ENCODE measurements at regions not wholly inside any gene's neighbourhood (a gene's known extent, or its start where the extent isn't known, plus 50 kb on each side); places are given as distances from the start of the nearest gene placed in this dataset.

DNA sequence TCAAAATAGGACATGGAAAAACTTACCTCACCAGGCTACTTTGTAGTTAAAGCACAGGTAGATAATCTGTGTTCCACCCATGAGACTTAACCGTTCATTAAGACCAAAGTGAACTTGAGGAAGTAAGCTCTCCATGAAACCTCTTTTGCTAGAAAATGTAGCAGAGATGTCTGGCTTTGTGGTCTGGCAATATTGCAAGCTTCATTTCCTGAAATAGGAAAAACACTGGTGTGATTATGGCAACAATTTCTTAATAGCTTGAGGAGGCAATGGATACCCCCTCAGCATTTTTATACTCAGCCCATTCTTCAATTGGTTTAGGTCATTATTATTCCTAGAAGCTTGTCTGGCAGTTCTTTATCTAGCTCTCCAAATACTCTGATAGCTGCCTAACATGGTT, 957.3 kb downstream of the IGSF11 start:
- no peak overlapping the region for H3K14ac ChIP-seq (ENCODE audit: insufficient read length)
- no peak overlapping the region for H2AK5ac ChIP-seq (ENCODE audit: low read depth, low read length)
- DNase-seq (ENCODE audit: low read depth in 1 of 2, low spot score in 2 of 2) (no peak), FAIRE-seq (no peak)
- no peak overlapping the region for H3K9ac ChIP-seq (replicated peaks in 1 of 4; ENCODE audit: extremely low read depth in 1 of 4, low read depth in 3 of 4, low read length in 3 of 4)
- no peak overlapping the region for H3K27ac ChIP-seq (ENCODE audit: low read depth, low read length)
- no peak overlapping the region for H3K4me3 ChIP-seq (ENCODE audit: extremely low read depth in 1 of 4, insufficient read depth in 2 of 4, low read depth in 3 of 4, low read length in 4 of 4)
- WGBS, 2 experiments (ENCODE audit: extremely low coverage in 1 of 2, insufficient coverage in 1 of 2, insufficient read length in 1 of 2, insufficient replicate concordance in 2 of 2, low coverage in 1 of 2, low lambda C conversion rate in 2 of 2, missing lambda C conversion rate in 1 of 2) = 82% methylated on average over 1 of the region's 1 CpG; no CpG with 5 or more reads in 1 of the 2 experiments
- no peak overlapping the region for H2BK12ac ChIP-seq (ENCODE audit: low read depth, low read length)
- no peak overlapping the region for H4K5ac ChIP-seq (ENCODE audit: insufficient read length, low read depth, low read length)
- no peak overlapping the region for H3K4me2 ChIP-seq (ENCODE audit: insufficient read depth in 1 of 2, low read depth in 2 of 2, low read length in 2 of 2)
- no peaks in the 10 kb centered on the region for H3K36me3 ChIP-seq (ENCODE audit: control insufficient read depth in 2 of 4, insufficient read depth in 4 of 4, low read length in 3 of 4)
- no peak overlapping the region for H2BK15ac ChIP-seq (ENCODE audit: low read length)
- H4K20me1 ChIP-seq (replicated peaks in 1 of 2; ENCODE audit: control insufficient read depth in 1 of 2, insufficient read depth in 2 of 2, low read length in 2 of 2) = no peaks in the 10 kb centered on the region
- H4K8ac ChIP-seq (ENCODE audit: extremely low read depth, insufficient read depth, low read length) = no peak overlapping the region
- no peak overlapping the region for H2BK5ac ChIP-seq (ENCODE audit: low read depth, low read length)
- H3K27me3 ChIP-seq (replicated peaks in 1 of 4; ENCODE audit: control insufficient read depth in 3 of 4, extremely low read depth in 1 of 4, insufficient read depth in 3 of 4, low read length in 3 of 4) = no peaks in the 10 kb centered on the region
- no peak overlapping the region for H4K91ac ChIP-seq (replicated peaks; ENCODE audit: insufficient read length, low read length)
- no peak overlapping the region for H2BK20ac ChIP-seq (ENCODE audit: low read length)
- H3K79me2 ChIP-seq (ENCODE audit: control insufficient read depth in 1 of 2, insufficient read depth in 2 of 2, low read length in 2 of 2) = no peaks in the 10 kb centered on the region
- POLR2A ChIA-PET (ENCODE audit: partially characterized antibody) = no interaction called here
- no peaks in the 10 kb centered on the region for H3K23me2 ChIP-seq (ENCODE audit: low read depth, low read length)
- H3K4ac ChIP-seq (replicated peaks; ENCODE audit: insufficient read length, low read depth, low read length) = no peak overlapping the region
- no peak overlapping the region for H2BK120ac ChIP-seq (replicated peaks; ENCODE audit: low read depth, low read length)
- H3K4me1 ChIP-seq (replicated peaks in 1 of 4; ENCODE audit: control insufficient read depth in 3 of 4, insufficient read depth in 4 of 4, low read length in 3 of 4) = no peaks in the 10 kb centered on the region; a peak in 1 of 7 replicates
- H3K23ac ChIP-seq (ENCODE audit: insufficient read length) = no peak overlapping the region
- CTCF ChIA-PET (ENCODE audit: partially characterized antibody) = no interaction called here
- no peak for TF ChIP-seq ZNF274 (IDR thresholded peaks at IDR 0.05; ENCODE audit: borderline replicate concordance, extremely low read depth, low read length)
- no peak for TF ChIP-seq POLR2A (IDR thresholded peaks at IDR 0.05; ENCODE audit: control extremely low read depth in 1 of 2, low read depth in 2 of 2, low read length in 2 of 2)
- no peak for TF ChIP-seq POU5F1 (IDR thresholded peaks at IDR 0.05; ENCODE audit: low read depth, low read length)
- TF ChIP-seq HDAC6 (IDR thresholded peaks at IDR 0.05; ENCODE audit: low read depth, low read length) = no peak
- TF ChIP-seq TAF7 (optimal IDR thresholded peaks at IDR 0.05; ENCODE audit: borderline replicate concordance, low read depth, low read length) = no peak
- no peak for TF ChIP-seq TCF12 (IDR thresholded peaks at IDR 0.05; ENCODE audit: low read depth, low read length)
- no peak for TF ChIP-seq KDM4A (IDR thresholded peaks at IDR 0.05; ENCODE audit: low read depth, low read length, severe bottlenecking)
- TF ChIP-seq MAFK (IDR thresholded peaks at IDR 0.05; ENCODE audit: low read depth, low read length) = no peak
- TF ChIP-seq RXRA (IDR thresholded peaks at IDR 0.05; ENCODE audit: insufficient read depth, low read depth, low read length) = no peak
- no peaks in the 10 kb centered on the region for H3K9me3 ChIP-seq (ENCODE audit: insufficient read depth in 2 of 2, low read depth in 1 of 2, low read length in 1 of 2)
- no peaks in the 10 kb centered on the region for H3K79me1 ChIP-seq (ENCODE audit: low read depth, low read length)
- no peak overlapping the region for H3K18ac ChIP-seq (ENCODE audit: extremely low read depth, low read length)
- no peak overlapping the region for H3K56ac ChIP-seq (replicated peaks; ENCODE audit: insufficient read length, low read depth, low read length)
- H2AFZ ChIP-seq (ENCODE audit: low read length) = no peak overlapping the region
